HEK293T (cell line): ENCODE measurements at regions not wholly inside any gene's neighbourhood (a gene's known extent, or its start where the extent isn't known, plus 50 kb on each side); places are given as distances from the start of the nearest gene placed in this dataset.

Source experiments
- CTCF ChIA-PET: fragments of 350-600 bp; formaldehyde crosslinking; extraction: SDS; loops from one replicate; lab custom pipeline; 2021; ENCODE audit warnings: antibody characterized with exemption, inconsistent platforms; lab: Yijun Ruan, JAX
- POLR2A ChIA-PET: fragments of 350-600 bp; formaldehyde crosslinking; extraction: SDS; loops from one replicate; lab custom pipeline; 2020; ENCODE audit warnings: antibody characterized with exemption, inconsistent platforms; lab: Yijun Ruan, JAX
- DNase-seq: peaks from one replicate; pipeline ENCODE4 v3.0.0; 2012; ENCODE audit warnings: mixed read lengths; ENCODE audit errors: extremely low spot score
- ARNT ChIP-seq: fragments of 450-650 bp; IDR thresholded peaks from 2 replicates; pipeline ENCODE4 v1.6.1; 2017; ENCODE audit warnings: mild to moderate bottlenecking
- BHLHE40 ChIP-seq: fragments of 450-650 bp; IDR thresholded peaks from 2 replicates; pipeline ENCODE4 v1.6.1; 2016; ENCODE audit warnings: mild to moderate bottlenecking, moderate library complexity, borderline replicate concordance
- CTBP1 ChIP-seq: fragments of 450-650 bp; IDR thresholded peaks from 2 replicates; pipeline ENCODE4 v1.6.1; 2016; ENCODE audit warnings: borderline replicate concordance
- ELF4 ChIP-seq: fragments of 450-650 bp; IDR thresholded peaks from 2 replicates; pipeline ENCODE4 v1.6.1; 2017; ENCODE audit warnings: antibody characterized with exemption
- FOXA1 ChIP-seq: fragments of 450-650 bp; IDR thresholded peaks from 2 replicates; pipeline ENCODE4 v1.6.1; 2016; ENCODE audit warnings: mild to moderate bottlenecking
- FOXK2 ChIP-seq: fragments of 450-650 bp; IDR thresholded peaks from 2 replicates; pipeline ENCODE4 v1.6.1; 2016; ENCODE audit warnings: mild to moderate bottlenecking
- FOXM1 ChIP-seq: fragments of 450-650 bp; IDR thresholded peaks from 2 replicates; pipeline ENCODE4 v1.6.1; 2017; ENCODE audit warnings: mild to moderate bottlenecking, borderline replicate concordance
- HDGF ChIP-seq: fragments of 450-650 bp; IDR thresholded peaks from 2 replicates; pipeline ENCODE4 v1.6.1; 2017; ENCODE audit warnings: antibody characterized with exemption, borderline replicate concordance
- L3MBTL2 ChIP-seq: fragments of 450-650 bp; conservative IDR thresholded peaks from 2 replicates; pipeline ENCODE4 v1.6.1; 2016; ENCODE audit warnings: mild to moderate bottlenecking
- LEF1 ChIP-seq: fragments of 450-650 bp; IDR thresholded peaks from 2 replicates; pipeline ENCODE4 v1.6.1; 2017; ENCODE audit warnings: mild to moderate bottlenecking, borderline replicate concordance
- NFRKB ChIP-seq: fragments of 450-650 bp; IDR thresholded peaks from 2 replicates; pipeline ENCODE4 v1.6.1; 2016; ENCODE audit warnings: mild to moderate bottlenecking, moderate library complexity
- SP1 ChIP-seq: fragments of 450-650 bp; IDR thresholded peaks from 2 replicates; pipeline ENCODE4 v1.6.1; 2017
- SUZ12 ChIP-seq: fragments of 450-650 bp; IDR thresholded peaks from 2 replicates; pipeline ENCODE4 v1.6.1; 2016; ENCODE audit warnings: mild to moderate bottlenecking
- TARDBP ChIP-seq: fragments of 450-650 bp; IDR thresholded peaks from 2 replicates; pipeline ENCODE4 v1.6.1; 2016
- ZNF384 ChIP-seq: fragments of 450-650 bp; IDR thresholded peaks from 2 replicates; pipeline ENCODE4 v1.6.1; 2016
- TF ChIP-seq, protein P1 (sequence below): fragments of 450-650 bp; IDR thresholded peaks from 2 replicates; pipeline ENCODE4 v1.6.1; 2016

DNA sequence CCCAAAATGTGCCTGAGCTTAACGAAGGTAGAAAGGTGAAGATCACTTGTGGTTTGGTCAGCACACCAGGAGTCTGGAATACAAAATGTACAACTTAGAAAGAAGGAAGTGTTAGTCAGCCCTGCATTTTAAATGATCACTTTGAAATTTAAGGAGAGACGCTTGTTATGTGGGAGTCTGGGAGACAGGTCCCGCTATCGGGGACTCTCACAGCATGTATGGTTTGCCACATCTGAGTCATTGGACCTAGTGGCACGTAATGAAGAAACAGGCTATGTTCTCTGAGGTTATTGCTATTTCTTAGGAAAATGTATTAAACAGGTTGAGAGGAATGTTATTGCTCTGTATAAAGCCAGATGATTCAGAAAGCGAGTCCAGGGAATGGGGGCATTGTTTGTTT is 2362.5 kb upstream of the WWC1 start:
- ChIA-PET CTCF (interaction anchor here (0.7 kb wide), 1 partner anchor 34 kb away, joined by 3 read pairs; no protein-coding TSS in a partner anchor), POLR2A (no interaction called here)
- TF ChIP-seq ELF4 = no peak
- TF ChIP-seq FOXM1 = no peak
- no peak for TF ChIP-seq SP1
- TF ChIP-seq SUZ12 = no peak
- no peak for TF ChIP-seq FOXK2
- TF ChIP-seq BHLHE40 = no peak
- no peak for TF ChIP-seq FOXA1
- no peak for TF ChIP-seq TARDBP
- DNase-seq = no peak

DNA sequence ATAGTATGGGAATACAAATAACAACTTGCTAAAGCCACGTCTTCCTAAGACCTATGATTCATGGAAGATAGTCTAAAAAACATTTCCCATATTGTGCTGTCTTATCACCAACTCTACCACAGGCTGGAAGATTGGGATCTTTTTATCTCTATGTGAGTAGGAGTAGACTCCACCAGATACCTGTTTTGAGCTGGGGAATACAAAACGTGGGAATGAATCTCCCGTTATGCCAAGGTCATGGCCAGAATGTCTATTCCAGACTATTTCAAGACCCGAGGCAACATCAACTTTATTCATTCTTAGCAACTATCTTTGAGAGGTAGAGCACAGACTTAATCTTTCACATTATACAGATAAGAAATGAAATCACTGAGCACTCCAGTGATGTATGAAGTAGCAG is 2350.9 kb upstream of the WWC1 start:
- POLR2A ChIA-PET = no interaction called here
- DNase-seq = no peak
- TF ChIP-seq LEF1 = no peak
- no peak for TF ChIP-seq ZNF384
- no peak for TF ChIP-seq BHLHE40
- no peak for TF ChIP-seq FOXA1
- no peak for TF ChIP-seq NFRKB
- no peak for TF ChIP-seq SP1
- TF ChIP-seq, protein P1, sequence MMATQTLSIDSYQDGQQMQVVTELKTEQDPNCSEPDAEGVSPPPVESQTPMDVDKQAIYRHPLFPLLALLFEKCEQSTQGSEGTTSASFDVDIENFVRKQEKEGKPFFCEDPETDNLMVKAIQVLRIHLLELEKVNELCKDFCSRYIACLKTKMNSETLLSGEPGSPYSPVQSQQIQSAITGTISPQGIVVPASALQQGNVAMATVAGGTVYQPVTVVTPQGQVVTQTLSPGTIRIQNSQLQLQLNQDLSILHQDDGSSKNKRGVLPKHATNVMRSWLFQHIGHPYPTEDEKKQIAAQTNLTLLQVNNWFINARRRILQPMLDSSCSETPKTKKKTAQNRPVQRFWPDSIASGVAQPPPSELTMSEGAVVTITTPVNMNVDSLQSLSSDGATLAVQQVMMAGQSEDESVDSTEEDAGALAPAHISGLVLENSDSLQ = no peak
- TF ChIP-seq SUZ12 = no peak
- no peak for TF ChIP-seq ELF4
- TF ChIP-seq HDGF = no peak
- no peak for TF ChIP-seq CTBP1
- no peak for TF ChIP-seq L3MBTL2
- no peak for TF ChIP-seq FOXM1
- CTCF ChIA-PET = no interaction called here

DNA sequence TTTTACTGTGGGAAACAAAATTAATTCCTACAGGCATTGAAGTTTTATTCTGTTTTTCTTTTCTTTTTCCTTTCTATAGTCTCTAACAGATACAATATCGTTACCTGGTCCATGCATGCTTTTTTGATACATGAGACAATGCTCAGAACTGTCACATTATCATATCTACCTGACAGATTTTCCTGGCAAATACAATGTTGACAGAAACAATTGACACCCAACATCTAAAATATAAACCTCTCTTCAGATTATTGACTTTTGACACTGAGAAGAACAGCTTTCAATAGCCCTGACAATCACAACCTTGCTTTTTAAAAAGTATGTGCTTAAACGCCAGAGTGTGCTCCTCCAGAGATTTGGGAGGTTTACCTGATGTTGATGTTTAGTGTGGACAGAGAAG is 2334.6 kb upstream of the WWC1 start:
- CTCF ChIA-PET = no interaction called here
- no peak for DNase-seq
- TF ChIP-seq NFRKB = no peak
- TF ChIP-seq HDGF = no peak
- no peak for TF ChIP-seq CTBP1
- no peak for TF ChIP-seq ELF4
- POLR2A ChIA-PET = no interaction called here

DNA sequence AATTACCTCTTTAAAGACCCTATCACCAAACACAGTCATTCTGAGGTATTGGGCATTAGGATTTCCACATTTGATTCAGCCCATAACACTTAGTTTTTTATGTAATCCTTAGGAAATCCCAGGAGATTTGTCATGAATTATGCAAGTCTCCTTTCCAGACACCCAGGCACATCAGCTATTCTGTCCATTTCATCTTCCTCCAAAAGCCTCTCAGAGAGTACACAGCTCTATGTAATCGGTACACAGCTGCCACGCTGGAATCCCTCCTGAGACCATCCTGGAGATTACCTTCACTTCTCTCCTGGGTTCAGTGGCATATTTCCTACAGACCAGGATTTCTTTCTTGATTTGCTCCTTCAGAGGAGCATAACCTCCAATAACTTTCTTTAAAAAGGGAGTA is 2309.8 kb upstream of the WWC1 start:
- CTCF ChIA-PET = no interaction called here
- DNase-seq = no peak
- POLR2A ChIA-PET = no interaction called here
- TF ChIP-seq HDGF (no peak), CTBP1 (no peak), ARNT (no peak), TARDBP (no peak), LEF1 (no peak), FOXK2 (no peak)

DNA sequence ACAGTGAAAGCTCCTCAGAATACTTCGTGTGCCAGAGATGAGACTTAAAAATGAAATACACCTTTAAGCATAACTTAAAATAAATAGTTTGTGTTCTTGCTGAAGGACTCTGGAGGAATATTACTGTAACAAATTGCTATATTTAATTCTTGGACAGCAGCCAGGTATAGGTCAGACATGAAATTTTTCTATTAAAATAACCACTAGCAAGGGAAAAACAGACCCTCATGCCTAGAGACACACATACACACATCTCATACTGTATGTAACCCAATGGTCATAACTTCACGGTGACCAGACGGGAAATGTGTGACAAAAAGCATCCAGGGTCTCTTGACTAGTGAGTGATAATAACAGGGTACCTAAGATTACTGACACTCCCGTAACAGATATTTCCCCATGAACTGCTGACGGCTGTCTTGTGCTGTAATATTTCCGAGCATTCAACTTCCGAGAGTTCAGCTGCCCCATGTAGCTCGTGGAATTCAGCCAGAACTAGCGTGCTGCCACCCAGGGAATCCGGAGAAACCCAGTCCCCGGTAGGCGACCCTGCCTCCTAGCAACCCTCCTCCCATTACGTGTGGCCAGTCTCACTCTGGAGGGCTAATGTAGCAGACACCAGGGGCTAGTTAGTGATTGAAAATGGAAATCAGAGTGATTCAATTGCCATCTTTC is 2295.1 kb upstream of the WWC1 start:
- ChIA-PET POLR2A (no interaction called here), CTCF (interaction anchor here (0.7 kb wide), 1 partner anchor 20 kb away, joined by 3 read pairs; no protein-coding TSS in a partner anchor)
- TF ChIP-seq, protein P1 = no peak
- TF ChIP-seq ELF4 (no peak), L3MBTL2 (no peak), BHLHE40 (no peak), FOXM1 (no peak), LEF1 (no peak), ARNT (no peak), ZNF384 (no peak)

DNA sequence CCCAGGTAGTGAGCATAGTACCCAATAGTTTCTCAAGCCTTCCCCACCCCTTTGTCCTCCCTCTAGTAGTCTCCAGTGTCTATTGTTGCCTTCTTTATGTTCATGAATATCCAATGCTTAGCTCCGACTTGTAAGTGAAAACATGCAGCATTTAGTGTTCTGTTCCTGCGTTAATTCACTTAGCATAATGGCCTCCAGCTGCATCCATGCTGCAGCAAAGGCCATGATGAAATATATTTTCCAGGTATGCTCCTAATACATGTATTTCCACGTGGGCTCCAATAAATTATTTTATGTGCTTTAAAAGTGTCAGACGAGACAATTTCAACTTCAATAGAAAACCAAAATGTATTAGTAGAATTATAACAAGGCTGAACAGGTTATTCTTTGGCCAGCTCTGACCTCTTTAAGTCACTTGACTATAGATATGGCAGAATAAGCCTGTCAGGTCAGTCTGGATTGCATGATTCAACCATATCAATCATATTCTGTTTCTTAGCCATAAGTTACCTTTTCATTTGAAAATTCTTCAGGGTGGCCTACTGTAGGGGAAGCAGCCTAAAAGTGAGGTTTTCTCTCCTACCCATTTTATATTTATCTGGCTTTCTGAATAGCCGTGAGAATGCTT is 2291.6 kb upstream of the WWC1 start:
- ChIA-PET CTCF (no interaction called here), POLR2A (no interaction called here)
- DNase-seq = no peak
- no peak for TF ChIP-seq CTBP1
- TF ChIP-seq TARDBP = no peak
- no peak for TF ChIP-seq SP1
- no peak for TF ChIP-seq FOXK2
- TF ChIP-seq FOXA1 = no peak
- TF ChIP-seq LEF1 = no peak
- no peak for TF ChIP-seq NFRKB
- no peak for TF ChIP-seq HDGF
- TF ChIP-seq BHLHE40 = no peak
- TF ChIP-seq ZNF384 = no peak
- no peak for TF ChIP-seq ARNT
- no peak for TF ChIP-seq SUZ12
- TF ChIP-seq ELF4 = no peak
- TF ChIP-seq, protein P1 = no peak
- no peak for TF ChIP-seq FOXM1

More for the DNA sequence above, 2295.1 kb upstream of the WWC1 start:
- no peak for DNase-seq
